GM12878 (cell line): ENCODE measurements at regions not wholly inside any gene's neighbourhood (a gene's known extent, or its start where the extent isn't known, plus 50 kb on each side); places are given as distances from the start of the nearest gene placed in this dataset.

Experiments used
- ATAC-seq: fragments of 200-7000 bp; cut with Tn5 transposase; 3 replicates; pipeline ENCODE4 v1.9.1; 2020; ENCODE audit warnings: mild to moderate bottlenecking, moderate library complexity
- BruUV-seq: library from RNA; stranded (reverse); fragments of 400-500 nt; replicated peaks from 2 replicates; lab custom pipeline; 2021; lab: Mats Ljungman, UMichigan
- CTCF ChIA-PET: fragments of 300-600 bp; sonication (Branson Sonifier 250); formaldehyde crosslinking; extraction: SDS; loops from one replicate; lab custom pipeline; 2021; ENCODE audit warnings: inconsistent platforms; lab: Yijun Ruan, JAX
- POLR2A ChIA-PET: fragments of 350-600 bp; formaldehyde crosslinking; extraction: SDS; loops from one replicate; lab custom pipeline; 2021; ENCODE audit warnings: inconsistent platforms; lab: Charles Lee
- RAD21 ChIA-PET: fragments of 300-600 bp; sonication (Branson Sonifier 250); formaldehyde crosslinking; loops from one replicate; lab custom pipeline; 2023; ENCODE audit warnings: antibody characterized with exemption; ENCODE audit not compliant: unreplicated experiment; lab: Charles Lee
- SMC1A ChIA-PET: fragments of 300-600 bp; sonication (Branson Sonifier 250); formaldehyde crosslinking; loops from one replicate; lab custom pipeline; 2023; ENCODE audit not compliant: unreplicated experiment, uncharacterized antibody; lab: Charles Lee
- DNase-seq: peaks from one replicate; pipeline ENCODE4 v3.0.0-alpha.2; 2011; ENCODE audit warnings: low read depth, low spot score
- FAIRE-seq: peaks from 3 replicates; lab custom pipeline; 2011; peaks lifted over from hg19 to GRCh38; lab: Jason Lieb, UNC
- H2AFZ ChIP-seq: 2 replicates; pipeline ENCODE4 v1.6.0; 2011; ENCODE audit warnings: low read depth, low read length, control low read depth; ENCODE audit not compliant: control insufficient read depth
- H3K27ac ChIP-seq: 2 replicates; pipeline ENCODE4 v1.5.1; 2011; ENCODE audit warnings: control low read depth; ENCODE audit not compliant: control insufficient read depth, insufficient read depth
- H3K27me3 ChIP-seq, 2 experiments: replicated peaks in 1 of 2; 2 replicates each; pipeline versions ENCODE4 v1.6.0 to v1.6.1; 2011; ENCODE audit warnings: low read length in 1 of 2; ENCODE audit not compliant: control insufficient read depth in 2 of 2, insufficient read depth in 2 of 2
- H3K36me3 ChIP-seq, 2 experiments: 2 replicates each; pipeline ENCODE4 v1.5.1; 2011; ENCODE audit warnings: low read length in 1 of 2; ENCODE audit not compliant: control insufficient read depth in 2 of 2, insufficient read depth in 2 of 2
- H3K4me1 ChIP-seq: 2 replicates; pipeline ENCODE4 v1.6.1; 2011; ENCODE audit warnings: mild to moderate bottlenecking, low read length, moderate library complexity, mixed read lengths; ENCODE audit not compliant: control insufficient read depth, insufficient read depth
- H3K4me2 ChIP-seq: 2 replicates; pipeline ENCODE4 v1.6.0; 2011; ENCODE audit warnings: control low read depth; ENCODE audit not compliant: control insufficient read depth, insufficient read depth
- H3K4me3 ChIP-seq: fragments of 200-600 bp; sonication (generic); 2 replicates; pipeline ENCODE4 v1.5.1; 2016
- H3K79me2 ChIP-seq: 2 replicates; pipeline ENCODE4 v1.6.0; 2011; ENCODE audit warnings: low read length; ENCODE audit not compliant: control insufficient read depth, insufficient read depth
- H3K9ac ChIP-seq: 2 replicates; pipeline ENCODE4 v1.8.0; 2011; ENCODE audit warnings: low read length, control low read depth, mixed read lengths; ENCODE audit not compliant: control insufficient read depth, insufficient read depth
- H3K9me3 ChIP-seq: replicated peaks from 3 replicates; pipeline ENCODE4 v1.5.1; 2011; ENCODE audit warnings: mild to moderate bottlenecking, low read length; ENCODE audit not compliant: control insufficient read depth, insufficient read depth
- H4K20me1 ChIP-seq: 2 replicates; pipeline ENCODE4 v1.6.0; 2011; ENCODE audit not compliant: control insufficient read depth, insufficient read depth
- CBFB ChIP-seq: IDR thresholded peaks from 2 replicates; pipeline ENCODE4 v1.6.1; 2016; ENCODE audit warnings: antibody characterized with exemption, low read depth
- CEBPB ChIP-seq, 2 experiments: fragments of 150-350 bp in 1 of 2; IDR thresholded peaks; 2 replicates each; pipeline ENCODE4 v1.6.1; 2012 to 2014; ENCODE audit warnings: low read depth in 2 of 2, low read length in 2 of 2, borderline replicate concordance in 1 of 2, inconsistent platforms in 1 of 2
- CHD4 ChIP-seq: fragments of 200-600 bp; sonication (generic); IDR thresholded peaks from 2 replicates; pipeline ENCODE4 v1.6.1; 2016; ENCODE audit warnings: mild to moderate bottlenecking
- EGR1 ChIP-seq, 2 experiments: IDR thresholded peaks; 1 replicate in 1 of 2; 2 replicates in 1 of 2; pipeline ENCODE4 v1.6.1; 2011 to 2012; ENCODE audit warnings: low read depth in 2 of 2, low read length in 2 of 2, borderline replicate concordance in 1 of 2, mild to moderate bottlenecking in 1 of 2, moderate library complexity in 1 of 2
- EP300 ChIP-seq, 2 experiments: fragments of 150-350 bp in 1 of 2; IDR thresholded peaks; 2 replicates each; pipeline ENCODE4 v1.6.1; 2011 to 2012; ENCODE audit warnings: low read depth in 2 of 2, low read length in 2 of 2, borderline replicate concordance in 1 of 2, improper control_type of control experiment in 1 of 2, inconsistent platforms in 1 of 2; ENCODE audit not compliant: control insufficient read depth in 1 of 2
- EZH2 ChIP-seq: IDR thresholded peaks from 2 replicates; pipeline ENCODE4 v1.6.1; 2012; ENCODE audit warnings: low read depth, mild to moderate bottlenecking, control low read depth, inconsistent platforms, low read length, borderline replicate concordance; ENCODE audit not compliant: control insufficient read depth
- IRF4 ChIP-seq: IDR thresholded peaks from 2 replicates; pipeline ENCODE4 v1.6.1; 2011; ENCODE audit warnings: low read depth, low read length
- JUND ChIP-seq: IDR thresholded peaks from 2 replicates; pipeline ENCODE4 v1.6.1; 2012; ENCODE audit warnings: low read depth, mild to moderate bottlenecking, low read length, improper control_type of control experiment, moderate library complexity
- KDM1A ChIP-seq: fragments of 200-600 bp; sonication (generic); IDR thresholded peaks from 2 replicates; pipeline ENCODE4 v1.6.1; 2016; ENCODE audit warnings: borderline replicate concordance
- NR2C1 ChIP-seq: fragments of 450-650 bp; IDR thresholded peaks from 2 replicates; pipeline ENCODE4 v1.6.1; 2017; ENCODE audit warnings: antibody characterized with exemption, mild to moderate bottlenecking, moderate library complexity
- PAX8 ChIP-seq: fragments of 450-650 bp; IDR thresholded peaks from 2 replicates; pipeline ENCODE4 v1.6.1; 2017; ENCODE audit warnings: mild to moderate bottlenecking, moderate library complexity
- REST ChIP-seq: IDR thresholded peaks from 2 replicates; pipeline ENCODE4 v1.6.1; 2012; ENCODE audit warnings: mild to moderate bottlenecking, low read depth, low read length
- TCF7 ChIP-seq: IDR thresholded peaks from 2 replicates; pipeline ENCODE4 v1.6.1; 2014; ENCODE audit warnings: antibody characterized with exemption, borderline replicate concordance
- ZBTB33 ChIP-seq: fragments of 450-650 bp; IDR thresholded peaks from 2 replicates; pipeline ENCODE4 v1.6.1; 2017; ENCODE audit warnings: mild to moderate bottlenecking
- WGBS: methylation state at CpG from one replicate; pipeline ENCODE4 v1.1.6; 2016; ENCODE audit warnings: low lambda C conversion rate; ENCODE audit not compliant: insufficient replicate concordance, insufficient coverage; ENCODE audit errors: missing lambda C conversion rate; 5-methylcytosine and 5-hydroxymethylcytosine counted together
- in situ Hi-C: fragments of 300-500 bp; cut with MboI; formaldehyde crosslinking; loops from 9 replicates; pipeline ENCODE4 v1.14.3; 2018; ENCODE audit warnings: mixed read lengths
- intact Hi-C: fragments of 100-400 bp; cut with micrococcal nuclease; formaldehyde crosslinking; loops from one replicate; pipeline ENCODE4 v1.14.2; 2022; ENCODE audit not compliant: unreplicated experiment

GRCh38 chr2:7758073-7758759 is 841.0 kb downstream of the RNF144A start (continued):
- no peak for TF ChIP-seq ZBTB33
- peak; percentile 72 for TF ChIP-seq TCF7
- peak; percentile 73; the same call in 1 of the 2 replicates for TF ChIP-seq JUND
- TF ChIP-seq EZH2: no peak
- TF ChIP-seq KDM1A: no peak
- peak; percentile 95 for TF ChIP-seq IRF4
- no peak for TF ChIP-seq CEBPB (IDR thresholded peaks at IDR 0.05; ENCODE audit: borderline replicate concordance in 1 of 2, low read depth in 2 of 2, low read length in 2 of 2)

- Histone ChIP-seq H3K9me3 (peaks cover 26% of the 10 kb centered on the region), H3K4me3 (no peak overlapping the region), H2AFZ (no peak overlapping the region), H3K4me1 (peaks cover 4% of the 10 kb centered on the region; the same call in 1 of the 2 replicates), H4K20me1 (no peaks in the 10 kb centered on the region), H3K79me2 (no peaks in the 10 kb centered on the region), H3K27me3 (no peaks in the 10 kb centered on the region), H3K36me3 (no peaks in the 10 kb centered on the region), H3K4me2 (no peak overlapping the region), H3K9ac (no peak overlapping the region), H3K27ac (no peak overlapping the region)
- DNase-seq (no peak), FAIRE-seq (no peak), ATAC-seq (no peak)
- SMC1A ChIA-PET: interaction anchor here (1.0 to 2.5 kb wide), 6 partner anchors 10 to 134 kb away, joined by 3 to 10 read pairs (median 8); no protein-coding TSS in a partner anchor
- WGBS: 5% methylated on average over 3 of the region's 3 CpGs
- no TSS peak for BruUV-seq
- in situ Hi-C loops (no loop called here), intact Hi-C loops (no loop called here)
- RAD21 ChIA-PET: no interaction called here
- POLR2A ChIA-PET: no interaction called here
- CTCF ChIA-PET: interaction anchor here (0.8 to 1.4 kb wide), 3 partner anchors 10 to 187 kb away, joined by 3 to 8 read pairs (median 4); no protein-coding TSS in a partner anchor
- TF ChIP-seq EP300 (IDR thresholded peaks at IDR 0.05; ENCODE audit: borderline replicate concordance in 1 of 2, control insufficient read depth in 1 of 2, low read depth in 2 of 2, low read length in 2 of 2): no peak
- no peak for TF ChIP-seq REST
- TF ChIP-seq EGR1 (IDR thresholded peaks at IDR 0.05; ENCODE audit: borderline replicate concordance in 1 of 2, low read depth in 2 of 2, low read length in 2 of 2): no peak
- TF ChIP-seq CHD4: no peak
- TF ChIP-seq CBFB: no peak
- no peak for TF ChIP-seq ZBTB33
- TF ChIP-seq PAX8: no peak
- TF ChIP-seq NR2C1: no peak
These were observed 842.7 kb downstream of the RNF144A start for GRCh38 chr2:7759898-7760297.
